ENCODE measurements at regions not wholly inside any gene's neighbourhood (a gene's known extent, or its start where the extent isn't known, plus 50 kb on each side); places are given as distances from the start of the nearest gene placed in this dataset.

DNA sequence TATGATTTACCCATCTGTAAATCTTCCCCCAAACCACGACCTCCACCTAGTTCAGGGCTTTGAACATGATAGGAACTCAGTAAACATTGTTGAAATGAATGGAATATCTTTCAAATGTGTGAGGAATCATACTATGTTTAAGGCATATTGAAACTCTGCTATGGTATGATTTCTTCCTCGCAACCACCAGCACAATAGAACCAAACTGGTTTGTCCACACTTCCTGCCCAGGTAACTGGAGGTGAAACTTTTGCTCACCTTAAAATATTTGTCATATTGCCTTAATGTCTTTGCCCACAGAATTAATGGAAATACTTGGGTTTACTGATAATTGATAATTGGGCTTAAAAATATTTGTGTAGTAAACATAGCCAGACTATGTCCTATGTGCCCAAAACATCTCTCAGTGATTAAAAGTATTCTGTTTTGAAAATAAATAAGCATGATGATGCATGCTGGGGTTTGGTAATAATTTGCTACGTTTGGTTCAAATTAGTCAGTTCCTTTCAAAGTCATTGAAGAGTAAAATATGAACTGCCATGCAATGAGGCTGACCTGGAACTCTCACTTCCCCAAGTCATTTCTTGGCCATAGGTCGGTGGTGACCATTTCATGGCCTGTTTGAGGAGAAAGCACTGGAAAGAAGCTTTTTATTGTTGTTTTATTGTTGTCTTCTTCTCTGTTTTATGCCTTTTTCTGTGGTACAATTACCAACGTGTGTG lies 73.3 kb downstream of the TNFSF18 start:
- Mint-ChIP-seq H3K27ac (no peak overlapping the region), H3K27me3 (ENCODE audit: low read depth, poor library complexity) (no peaks in the 10 kb centered on the region), H3K4me3 (no peak overlapping the region), H3K36me3 (ENCODE audit: low read depth) (no peaks in the 10 kb centered on the region), H3K9me3 (no peaks in the 10 kb centered on the region), H3K4me1 (no peaks in the 10 kb centered on the region)
- no peak for DNase-seq
- TF ChIP-seq, protein P1, sequence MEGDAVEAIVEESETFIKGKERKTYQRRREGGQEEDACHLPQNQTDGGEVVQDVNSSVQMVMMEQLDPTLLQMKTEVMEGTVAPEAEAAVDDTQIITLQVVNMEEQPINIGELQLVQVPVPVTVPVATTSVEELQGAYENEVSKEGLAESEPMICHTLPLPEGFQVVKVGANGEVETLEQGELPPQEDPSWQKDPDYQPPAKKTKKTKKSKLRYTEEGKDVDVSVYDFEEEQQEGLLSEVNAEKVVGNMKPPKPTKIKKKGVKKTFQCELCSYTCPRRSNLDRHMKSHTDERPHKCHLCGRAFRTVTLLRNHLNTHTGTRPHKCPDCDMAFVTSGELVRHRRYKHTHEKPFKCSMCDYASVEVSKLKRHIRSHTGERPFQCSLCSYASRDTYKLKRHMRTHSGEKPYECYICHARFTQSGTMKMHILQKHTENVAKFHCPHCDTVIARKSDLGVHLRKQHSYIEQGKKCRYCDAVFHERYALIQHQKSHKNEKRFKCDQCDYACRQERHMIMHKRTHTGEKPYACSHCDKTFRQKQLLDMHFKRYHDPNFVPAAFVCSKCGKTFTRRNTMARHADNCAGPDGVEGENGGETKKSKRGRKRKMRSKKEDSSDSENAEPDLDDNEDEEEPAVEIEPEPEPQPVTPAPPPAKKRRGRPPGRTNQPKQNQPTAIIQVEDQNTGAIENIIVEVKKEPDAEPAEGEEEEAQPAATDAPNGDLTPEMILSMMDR (IDR thresholded peaks at IDR 0.05), result no peak

DNA sequence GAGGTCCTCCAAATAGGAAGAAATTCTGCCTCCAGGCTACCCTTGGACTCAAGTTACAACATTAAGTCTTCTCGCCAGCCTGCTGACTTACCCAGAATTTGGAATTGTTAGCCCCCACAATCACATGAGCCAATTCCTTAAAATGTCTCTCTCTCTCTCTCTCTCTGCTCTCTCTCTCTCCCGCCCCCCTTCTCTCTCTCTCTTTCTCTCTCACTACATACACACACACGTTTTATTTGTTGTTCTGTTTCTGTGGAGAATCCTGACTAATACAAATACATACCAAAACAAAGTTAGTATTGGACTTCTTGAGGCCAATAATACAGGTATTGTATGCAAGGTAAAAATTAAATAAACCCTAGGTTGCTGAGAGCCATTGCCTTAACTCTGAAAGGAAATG lies 72.1 kb downstream of the TNFSF18 start:
- no peak overlapping the region for H3K4me3 Mint-ChIP-seq
- no peaks in the 10 kb centered on the region for H3K36me3 Mint-ChIP-seq (ENCODE audit: low read depth)
- H3K27me3 Mint-ChIP-seq (ENCODE audit: low read depth, poor library complexity), result no peaks in the 10 kb centered on the region
- no peaks in the 10 kb centered on the region for H3K9me3 Mint-ChIP-seq
- no peak overlapping the region for H3K27ac Mint-ChIP-seq
- H3K4me1 Mint-ChIP-seq, result no peaks in the 10 kb centered on the region
- no peak for DNase-seq
- TF ChIP-seq, protein P1 (IDR thresholded peaks at IDR 0.05), result no peak

DNA sequence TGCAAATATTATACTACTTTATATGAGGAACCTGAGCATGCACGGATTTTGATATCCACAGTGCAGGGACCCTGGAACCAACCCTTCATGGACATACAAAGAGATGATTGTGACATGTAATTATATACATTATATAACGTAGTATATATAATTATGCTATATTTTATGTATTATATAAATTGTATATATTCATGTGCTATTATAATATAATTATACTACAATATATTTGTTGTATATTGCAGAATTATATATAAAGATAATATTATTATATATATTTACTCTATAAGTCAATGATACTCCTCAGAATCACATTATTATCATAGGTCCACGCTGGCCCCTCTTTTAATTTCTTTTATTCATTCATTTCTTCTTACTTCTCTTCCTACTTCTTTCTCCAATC lies 70.9 kb downstream of the TNFSF18 start:
- Mint-ChIP-seq H3K4me3 (no peak overlapping the region), H3K27ac (no peak overlapping the region), H3K4me1 (no peaks in the 10 kb centered on the region), H3K36me3 (ENCODE audit: low read depth) (no peaks in the 10 kb centered on the region), H3K9me3 (no peaks in the 10 kb centered on the region), H3K27me3 (ENCODE audit: low read depth, poor library complexity) (no peaks in the 10 kb centered on the region)
- TF ChIP-seq, protein P1 (IDR thresholded peaks at IDR 0.05), result no peak
- no peak for DNase-seq

DNA sequence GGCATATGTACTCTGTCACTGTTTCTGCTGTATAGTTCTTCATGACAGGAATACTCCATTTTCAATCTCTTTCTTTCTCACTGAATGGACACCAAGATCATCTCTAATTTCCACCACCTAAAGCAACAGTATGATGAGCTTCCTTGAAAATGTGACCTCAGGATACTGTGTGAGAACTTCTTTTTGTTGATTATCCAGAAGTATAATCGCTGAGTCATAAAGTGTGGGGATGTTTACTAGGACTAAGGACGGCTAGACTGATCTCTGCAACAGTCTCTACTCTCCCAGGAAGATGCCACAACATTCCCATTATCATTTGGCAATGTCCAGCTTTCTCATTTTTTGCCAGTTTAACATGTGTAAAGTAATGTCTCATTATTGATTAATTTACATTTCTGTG lies 70.3 kb downstream of the TNFSF18 start:
- TF ChIP-seq, protein P1 (IDR thresholded peaks at IDR 0.05), result no peak
- no peak for DNase-seq
- H3K4me3 Mint-ChIP-seq, result no peak overlapping the region
- no peaks in the 10 kb centered on the region for H3K4me1 Mint-ChIP-seq
- no peaks in the 10 kb centered on the region for H3K27me3 Mint-ChIP-seq (ENCODE audit: low read depth, poor library complexity)
- no peaks in the 10 kb centered on the region for H3K36me3 Mint-ChIP-seq (ENCODE audit: low read depth)
- no peak overlapping the region for H3K27ac Mint-ChIP-seq
- no peaks in the 10 kb centered on the region for H3K9me3 Mint-ChIP-seq

DNA sequence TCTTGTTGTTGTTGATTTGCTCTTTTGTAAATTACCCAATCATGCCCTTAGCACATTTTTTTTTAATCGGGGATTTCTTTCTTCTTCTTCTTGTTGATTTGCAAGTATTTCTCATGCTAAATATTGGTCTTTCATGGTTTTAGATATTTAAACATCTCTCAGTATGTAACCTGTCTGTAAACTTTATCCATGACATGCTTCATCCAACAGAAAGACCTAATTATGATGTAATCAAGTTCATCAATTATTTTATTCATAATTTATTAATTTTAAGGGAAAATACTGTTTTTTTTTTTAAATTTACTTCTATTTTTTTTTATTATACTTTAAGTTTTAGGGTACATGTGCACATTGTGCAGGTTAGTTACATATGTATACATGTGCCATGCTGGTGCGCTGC lies 69.8 kb downstream of the TNFSF18 start:
- no peak for DNase-seq
- Mint-ChIP-seq H3K4me3 (no peak overlapping the region), H3K27me3 (ENCODE audit: low read depth, poor library complexity) (no peaks in the 10 kb centered on the region), H3K36me3 (ENCODE audit: low read depth) (no peaks in the 10 kb centered on the region), H3K9me3 (no peaks in the 10 kb centered on the region), H3K4me1 (no peaks in the 10 kb centered on the region), H3K27ac (no peak overlapping the region)
- TF ChIP-seq, protein P1 (IDR thresholded peaks at IDR 0.05), result no peak

Measured in nephron progenitor cell (in vitro differentiated cells).